Testis (tissue), 2 donors: ENCODE measurements at regions not wholly inside any gene's neighbourhood (a gene's known extent, or its start where the extent isn't known, plus 50 kb on each side); places are given as distances from the start of the nearest gene placed in this dataset.

ENCODE experiments used
- DNase-seq: peaks from one replicate; pipeline ENCODE4 v3.0.0-alpha.2; 2019
- H3K27ac ChIP-seq, 2 donors: fragments of 200-600 bp; sonication (generic); one replicate each; pipeline ENCODE4 v1.5.1; 2019
- H3K27me3 ChIP-seq: fragments of 200-600 bp; sonication (generic); one replicate; pipeline ENCODE4 v1.5.1; 2019
- H3K36me3 ChIP-seq: fragments of 200-600 bp; sonication (generic); one replicate; pipeline ENCODE4 v1.5.1; 2017; ENCODE audit warnings: low read depth; ENCODE audit errors: missing control alignments
- H3K4me1 ChIP-seq: fragments of 200-600 bp; sonication (generic); one replicate; pipeline ENCODE4 v1.5.1; 2019
- H3K4me3 ChIP-seq, 2 donors: fragments of 200-600 bp; sonication (generic); one replicate each; pipeline ENCODE4 v1.5.1; 2017 to 2019
- H3K9me3 ChIP-seq: fragments of 200-600 bp; sonication (generic); one replicate; pipeline ENCODE4 v1.5.1; 2017
- CTCF ChIP-seq, 3 experiments: fragments of 450-650 bp in 2 of 3; fragments of 200-600 bp in 1 of 3; sonication (generic) in 1 of 3; IDR thresholded peaks; one replicate each; pipeline ENCODE4 v1.5.1; 2016 to 2019; ENCODE audit warnings: antibody characterized with exemption in 3 of 3, mild to moderate bottlenecking in 2 of 3, moderate library complexity in 1 of 3
- POLR2A ChIP-seq: fragments of 450-650 bp; IDR thresholded peaks from one replicate; pipeline ENCODE4 v1.6.1; 2017; ENCODE audit warnings: antibody characterized with exemption, mild to moderate bottlenecking, moderate library complexity
- WGBS, 2 donors: methylation state at CpG; one replicate each; pipeline ENCODE4 v1.1.5; 2018; 5-methylcytosine and 5-hydroxymethylcytosine counted together
- intact Hi-C: fragments of 100-400 bp; cut with DNase I; formaldehyde crosslinking; loops from one replicate; pipeline ENCODE4 v1.15.1; 2023; ENCODE audit warnings: low total_unique reads

GRCh38 chr10:8640301-8640700 lies 585.8 kb downstream of the GATA3 start:
- TF ChIP-seq POLR2A (no peak), CTCF (IDR thresholded peaks at IDR 0.05) (no peak)
- no peak overlapping the region for H3K27ac ChIP-seq
- no peaks in the 10 kb centered on the region for H3K27me3 ChIP-seq
- H3K9me3 ChIP-seq, result no peaks in the 10 kb centered on the region
- H3K4me1 ChIP-seq, result no peaks in the 10 kb centered on the region
- no peak overlapping the region for H3K4me3 ChIP-seq
- intact Hi-C loops, result no loop called here
- no peaks in the 10 kb centered on the region for H3K36me3 ChIP-seq
- 47 to 52% methylated on average over 3 of the region's 3 CpGs for WGBS, 2 donors
- DNase-seq, result no peak

GRCh38 chr10:8640878-8641277 lies 586.4 kb downstream of the GATA3 start:
- Histone ChIP-seq H3K4me1 (no peaks in the 10 kb centered on the region), H3K27ac (no peak overlapping the region), H3K9me3 (no peaks in the 10 kb centered on the region), H3K4me3 (no peak overlapping the region), H3K27me3 (no peaks in the 10 kb centered on the region), H3K36me3 (no peaks in the 10 kb centered on the region)
- TF ChIP-seq CTCF (IDR thresholded peaks at IDR 0.05), result no peak
- no peak for TF ChIP-seq POLR2A
- DNase-seq, result no peak
- intact Hi-C loops, result no loop called here

GRCh38 chr10:8656261-8656660 lies 601.8 kb downstream of the GATA3 start:
- intact Hi-C loops, result no loop called here
- no peaks in the 10 kb centered on the region for H3K36me3 ChIP-seq
- no peak for TF ChIP-seq CTCF (IDR thresholded peaks at IDR 0.05)
- TF ChIP-seq POLR2A, result no peak
- no peak overlapping the region for H3K4me3 ChIP-seq
- H3K27ac ChIP-seq, result no peak overlapping the region
- no peak for DNase-seq
- no peaks in the 10 kb centered on the region for H3K27me3 ChIP-seq
- H3K4me1 ChIP-seq, result no peaks in the 10 kb centered on the region
- H3K9me3 ChIP-seq, result no peaks in the 10 kb centered on the region
- 90 to 95% methylated on average over 4 of the region's 4 CpGs for WGBS, 2 donors

- no peak for DNase-seq
These were observed 605.5 kb downstream of the GATA3 start for GRCh38 chr10:8659982-8660381.

GRCh38 chr10:8661886-8662285 lies 607.4 kb downstream of the GATA3 start:
- WGBS, 2 donors, result 37 to 63% methylated on average over 3 of the region's 3 CpGs
- no peak for TF ChIP-seq CTCF (IDR thresholded peaks at IDR 0.05)
- TF ChIP-seq POLR2A, result no peak
- H3K4me3 ChIP-seq, result no peak overlapping the region
- no peaks in the 10 kb centered on the region for H3K36me3 ChIP-seq
- H3K4me1 ChIP-seq, result no peaks in the 10 kb centered on the region
- DNase-seq, result no peak
- no peaks in the 10 kb centered on the region for H3K9me3 ChIP-seq
- no peaks in the 10 kb centered on the region for H3K27me3 ChIP-seq
- H3K27ac ChIP-seq, result no peak overlapping the region
- intact Hi-C loops, result no loop called here

More at GRCh38 chr10:8659982-8660381, 605.5 kb downstream of the GATA3 start:
- Histone ChIP-seq H3K9me3 (no peaks in the 10 kb centered on the region), H3K4me3 (no peak overlapping the region), H3K27ac (no peak overlapping the region), H3K36me3 (no peaks in the 10 kb centered on the region), H3K4me1 (no peaks in the 10 kb centered on the region), H3K27me3 (no peaks in the 10 kb centered on the region)
- TF ChIP-seq POLR2A, result no peak
- intact Hi-C loops, result no loop called here
- WGBS, 2 donors, result 59 to 72% methylated on average over 2 of the region's 2 CpGs
